ENCODE measurements at regions not wholly inside any gene's neighbourhood (a gene's known extent, or its start where the extent isn't known, plus 50 kb on each side); places are given as distances from the start of the nearest gene placed in this dataset.

DNA sequence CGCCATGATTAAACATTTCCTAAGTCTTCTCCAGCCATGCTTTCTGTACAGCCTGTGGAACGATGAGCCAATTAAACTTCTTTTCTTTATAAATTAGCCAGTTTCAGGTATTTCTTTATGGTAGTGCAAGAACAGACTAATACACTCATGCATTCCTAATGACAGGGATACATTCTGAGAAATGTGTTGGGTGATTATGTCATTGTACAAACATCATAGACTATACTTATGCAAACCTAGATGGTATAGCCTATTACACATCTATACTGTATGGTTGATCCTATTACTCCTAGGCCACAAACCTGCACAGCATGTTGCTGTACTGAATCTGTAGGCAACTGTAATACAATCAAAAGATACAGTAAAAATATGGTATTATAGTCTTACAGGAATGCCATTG lies 83.1 kb downstream of the ATOH1 start:
- Histone ChIP-seq H3K4me2 (no peak overlapping the region), H3K27me3 (ENCODE audit: insufficient read depth) (no peaks in the 10 kb centered on the region), H2AFZ (ENCODE audit: low read depth) (no peak overlapping the region), H3K79me2 (ENCODE audit: insufficient read depth) (no peaks in the 10 kb centered on the region), H4K20me1 (ENCODE audit: insufficient read depth) (no peaks in the 10 kb centered on the region), H3F3A (replicated peaks; ENCODE audit: insufficient read depth) (no peaks in the 10 kb centered on the region), H3K4me1 (ENCODE audit: control insufficient read depth in 1 of 2, insufficient read depth in 2 of 2, low read depth in 1 of 2, low read length in 1 of 2) (no peaks in the 10 kb centered on the region), H3K36me3 (replicated peaks in 1 of 2; ENCODE audit: control insufficient read depth in 1 of 2, insufficient read depth in 2 of 2, low read length in 1 of 2) (no peaks in the 10 kb centered on the region), H3K9me3 (no peaks in the 10 kb centered on the region), H3K4me3 (ENCODE audit: low read depth in 2 of 2, low read length in 1 of 2) (no peak overlapping the region), H3K9ac (no peak overlapping the region), H3K9me2 (no peaks in the 10 kb centered on the region), H3K27ac (ENCODE audit: low read depth in 2 of 2, low read length in 1 of 2) (no peak overlapping the region)
- TF ChIP-seq RFX5 (IDR thresholded peaks at IDR 0.05; ENCODE audit: low read length) (no peak), GATA2 (CRISPR knock-in tag; IDR thresholded peaks at IDR 0.05) (no peak), TEAD4 (IDR thresholded peaks at IDR 0.05; ENCODE audit: borderline replicate concordance, insufficient read depth) (no peak)
- ChIA-PET CTCF (interaction anchor here (1.0 to 1.1 kb wide), 2 partner anchors 14 to 215 kb away, joined by 3 to 5 read pairs; no protein-coding TSS in a partner anchor), POLR2A (interaction anchor here (0.6 kb wide), 1 partner anchor 120 kb away, joined by 3 read pairs; no protein-coding TSS in a partner anchor)
- no peak for DNase-seq
- WGBS (ENCODE audit: low lambda C conversion rate), result 40% methylated on average over 2 of the region's 2 CpGs

DNA sequence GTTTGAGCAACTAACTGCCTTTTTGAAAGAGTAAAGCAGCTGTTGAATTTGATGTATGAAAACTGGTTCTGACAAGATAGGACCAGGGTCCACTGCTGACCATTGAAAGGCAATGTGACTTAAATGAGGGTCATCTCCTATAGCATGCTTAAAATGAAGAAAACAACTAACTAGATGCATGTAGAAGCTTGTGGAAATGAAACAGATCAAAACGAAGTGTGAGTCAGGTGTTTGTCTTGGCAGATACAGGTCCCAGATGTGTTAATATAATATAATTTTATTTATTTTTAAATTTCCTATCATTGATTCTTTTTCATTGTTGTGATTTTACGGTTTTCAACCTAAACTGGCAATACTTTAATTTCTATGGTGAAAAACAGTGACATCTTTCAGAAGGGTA lies 83.6 kb downstream of the ATOH1 start:
- H3K27ac ChIP-seq (ENCODE audit: low read depth in 2 of 2, low read length in 1 of 2), result no peak overlapping the region

GRCh38 chr4:93918856-93919255 lies 90.3 kb downstream of the ATOH1 start:
- Histone ChIP-seq H3K36me3 (replicated peaks in 1 of 2; ENCODE audit: control insufficient read depth in 1 of 2, insufficient read depth in 2 of 2, low read length in 1 of 2) (no peaks in the 10 kb centered on the region), H4K20me1 (ENCODE audit: insufficient read depth) (no peaks in the 10 kb centered on the region), H3K9me2 (no peaks in the 10 kb centered on the region), H3K4me2 (no peak overlapping the region), H3K9me3 (no peaks in the 10 kb centered on the region), H3K9ac (no peak overlapping the region), H2AFZ (ENCODE audit: low read depth) (no peak overlapping the region), H3K4me3 (ENCODE audit: low read depth in 2 of 2, low read length in 1 of 2) (no peak overlapping the region), H3K27me3 (ENCODE audit: insufficient read depth) (no peaks in the 10 kb centered on the region), H3K4me1 (ENCODE audit: control insufficient read depth in 1 of 2, insufficient read depth in 2 of 2, low read depth in 1 of 2, low read length in 1 of 2) (no peaks in the 10 kb centered on the region), H3F3A (replicated peaks; ENCODE audit: insufficient read depth) (no peaks in the 10 kb centered on the region), H3K79me2 (ENCODE audit: insufficient read depth) (no peaks in the 10 kb centered on the region), H3K27ac (ENCODE audit: low read depth in 2 of 2, low read length in 1 of 2) (no peak overlapping the region)
- no peak for TF ChIP-seq REST (IDR thresholded peaks at IDR 0.05; ENCODE audit: low read depth, low read length)
- TF ChIP-seq FOSL2 (IDR thresholded peaks at IDR 0.05; ENCODE audit: borderline replicate concordance, low read depth), result no peak
- TF ChIP-seq, protein P1, sequence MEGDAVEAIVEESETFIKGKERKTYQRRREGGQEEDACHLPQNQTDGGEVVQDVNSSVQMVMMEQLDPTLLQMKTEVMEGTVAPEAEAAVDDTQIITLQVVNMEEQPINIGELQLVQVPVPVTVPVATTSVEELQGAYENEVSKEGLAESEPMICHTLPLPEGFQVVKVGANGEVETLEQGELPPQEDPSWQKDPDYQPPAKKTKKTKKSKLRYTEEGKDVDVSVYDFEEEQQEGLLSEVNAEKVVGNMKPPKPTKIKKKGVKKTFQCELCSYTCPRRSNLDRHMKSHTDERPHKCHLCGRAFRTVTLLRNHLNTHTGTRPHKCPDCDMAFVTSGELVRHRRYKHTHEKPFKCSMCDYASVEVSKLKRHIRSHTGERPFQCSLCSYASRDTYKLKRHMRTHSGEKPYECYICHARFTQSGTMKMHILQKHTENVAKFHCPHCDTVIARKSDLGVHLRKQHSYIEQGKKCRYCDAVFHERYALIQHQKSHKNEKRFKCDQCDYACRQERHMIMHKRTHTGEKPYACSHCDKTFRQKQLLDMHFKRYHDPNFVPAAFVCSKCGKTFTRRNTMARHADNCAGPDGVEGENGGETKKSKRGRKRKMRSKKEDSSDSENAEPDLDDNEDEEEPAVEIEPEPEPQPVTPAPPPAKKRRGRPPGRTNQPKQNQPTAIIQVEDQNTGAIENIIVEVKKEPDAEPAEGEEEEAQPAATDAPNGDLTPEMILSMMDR (IDR thresholded peaks at IDR 0.05), result no peak
- no peak for TF ChIP-seq MEF2A (IDR thresholded peaks at IDR 0.05; ENCODE audit: borderline replicate concordance, low read depth)
- no peak for TF ChIP-seq RXRA (IDR thresholded peaks at IDR 0.05; ENCODE audit: borderline replicate concordance, low read depth)
- TF ChIP-seq SMC3 (IDR thresholded peaks at IDR 0.05; ENCODE audit: low read depth, low read length), result no peak
- no peak for TF ChIP-seq NFIC (IDR thresholded peaks at IDR 0.05; ENCODE audit: borderline replicate concordance)
- no peak for TF ChIP-seq YY1 (IDR thresholded peaks at IDR 0.05; ENCODE audit: low read depth)
- WGBS (ENCODE audit: low lambda C conversion rate), result 61% methylated on average over 2 of the region's 2 CpGs
- no peak for DNase-seq
- ChIA-PET CTCF (no interaction called here), POLR2A (no interaction called here)

More for the DNA sequence above, 83.6 kb downstream of the ATOH1 start:
- DNase-seq, result no peak
- TF ChIP-seq, protein P2, sequence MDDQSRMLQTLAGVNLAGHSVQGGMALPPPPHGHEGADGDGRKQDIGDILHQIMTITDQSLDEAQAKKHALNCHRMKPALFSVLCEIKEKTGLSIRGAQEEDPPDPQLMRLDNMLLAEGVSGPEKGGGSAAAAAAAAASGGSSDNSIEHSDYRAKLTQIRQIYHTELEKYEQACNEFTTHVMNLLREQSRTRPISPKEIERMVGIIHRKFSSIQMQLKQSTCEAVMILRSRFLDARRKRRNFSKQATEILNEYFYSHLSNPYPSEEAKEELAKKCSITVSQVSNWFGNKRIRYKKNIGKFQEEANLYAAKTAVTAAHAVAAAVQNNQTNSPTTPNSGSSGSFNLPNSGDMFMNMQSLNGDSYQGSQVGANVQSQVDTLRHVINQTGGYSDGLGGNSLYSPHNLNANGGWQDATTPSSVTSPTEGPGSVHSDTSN (IDR thresholded peaks at IDR 0.05), result no peak
- TF ChIP-seq SMC3 (IDR thresholded peaks at IDR 0.05; ENCODE audit: low read depth, low read length) (no peak), EZH2phosphoT487 (IDR thresholded peaks at IDR 0.05; ENCODE audit: borderline replicate concordance, low read depth) (no peak), FOSL2 (IDR thresholded peaks at IDR 0.05; ENCODE audit: borderline replicate concordance, low read depth) (no peak)
- POLR2A ChIA-PET, result interaction anchor here (0.6 kb wide), 1 partner anchor 119 kb away, joined by 3 read pairs; no protein-coding TSS in a partner anchor
- no peaks in the 10 kb centered on the region for H3K4me1 ChIP-seq (ENCODE audit: control insufficient read depth in 1 of 2, insufficient read depth in 2 of 2, low read depth in 1 of 2, low read length in 1 of 2)
- H2AFZ ChIP-seq (ENCODE audit: low read depth), result no peak overlapping the region
- H3K9me3 ChIP-seq, result no peaks in the 10 kb centered on the region
- H4K20me1 ChIP-seq (ENCODE audit: insufficient read depth), result no peaks in the 10 kb centered on the region
- H3K36me3 ChIP-seq (replicated peaks in 1 of 2; ENCODE audit: control insufficient read depth in 1 of 2, insufficient read depth in 2 of 2, low read length in 1 of 2), result no peaks in the 10 kb centered on the region
- no peak overlapping the region for H3K9ac ChIP-seq
- no peak overlapping the region for H3K4me2 ChIP-seq
- H3K9me2 ChIP-seq, result no peaks in the 10 kb centered on the region
- no peaks in the 10 kb centered on the region for H3K27me3 ChIP-seq (ENCODE audit: insufficient read depth)
- 28% methylated on average over 2 of the region's 2 CpGs for whole genome bisulfite sequencing (ENCODE audit: low lambda C conversion rate)
- no peaks in the 10 kb centered on the region for H3K79me2 ChIP-seq (ENCODE audit: insufficient read depth)
- no peaks in the 10 kb centered on the region for H3F3A ChIP-seq (replicated peaks; ENCODE audit: insufficient read depth)
- CTCF ChIA-PET, result interaction anchor here (1.0 to 1.1 kb wide), 2 partner anchors 14 to 215 kb away, joined by 3 to 5 read pairs; no protein-coding TSS in a partner anchor
- H3K4me3 ChIP-seq (ENCODE audit: low read depth in 2 of 2, low read length in 1 of 2), result no peak overlapping the region

Data from SK-N-SH (cell line).